SH-SY5Y (cell line): ENCODE measurements at regions not wholly inside any gene's neighbourhood (a gene's known extent, or its start where the extent isn't known, plus 50 kb on each side); places are given as distances from the start of the nearest gene placed in this dataset.

ENCODE experiments used
- GATA2 ChIP-seq: IDR thresholded peaks from 2 replicates; pipeline ENCODE4 v1.6.1; 2011; ENCODE audit warnings: mild to moderate bottlenecking, low read depth, low read length
- GATA3 ChIP-seq: IDR thresholded peaks from 2 replicates; pipeline ENCODE4 v1.6.1; 2011; ENCODE audit warnings: low read depth, mild to moderate bottlenecking, low read length, moderate library complexity

- TF ChIP-seq GATA2, result no peak
- TF ChIP-seq GATA3, result no peak
Observed at GRCh38 chr12:112714166-112714710, 77.3 kb upstream of the RPH3A start.
